Activated CD8-positive, alpha-beta memory T cell treated with anti-CD3 and anti-CD28 coated beads, Interleukin-2, amount 50 U/mL, for 48 hours (primary cell): ENCODE measurements at regions not wholly inside any gene's neighbourhood (a gene's known extent, or its start where the extent isn't known, plus 50 kb on each side); places are given as distances from the start of the nearest gene placed in this dataset.
A peak's percentile ranks its signal among the peaks of the same experiment; 100 is the strongest.

Experiments used
- DNase-seq: peaks from one replicate; pipeline ENCODE4 v3.0.0-alpha.2; 2020

- DNase-seq, result no peak
Measured at GRCh38 chr16:82488460-82488859, 138.3 kb upstream of the CDH13 start.

GRCh38 chr16:82481455-82481854 is 145.3 kb upstream of the CDH13 start:
- DNase-seq, result no peak

- DNase-seq, result no peak
Measured at GRCh38 chr16:82476786-82477185, 150.0 kb upstream of the CDH13 start.

- no peak for DNase-seq
Measured at GRCh38 chr16:82470620-82471152, 156.1 kb upstream of the CDH13 start.

GRCh38 chr16:82470016-82470415 is 156.8 kb upstream of the CDH13 start:
- no peak for DNase-seq

GRCh38 chr16:82464187-82464586 is 162.6 kb upstream of the CDH13 start:
- no peak for DNase-seq

- DNase-seq, result no peak
Measured at GRCh38 chr16:82460766-82461165, 166.0 kb upstream of the CDH13 start.

GRCh38 chr16:82459580-82460256 is 167.1 kb upstream of the CDH13 start:
- no peak for DNase-seq

- peak; percentile 61 for DNase-seq
Measured at GRCh38 chr16:82456683-82457082, 170.1 kb upstream of the CDH13 start.

- DNase-seq, result no peak
Measured at GRCh38 chr16:82454566-82454965, 172.2 kb upstream of the CDH13 start.

- no peak for DNase-seq
Measured at GRCh38 chr16:82454152-82454551, 172.6 kb upstream of the CDH13 start.

GRCh38 chr16:82452004-82452756 is 174.6 kb upstream of the CDH13 start:
- DNase-seq, result no peak

GRCh38 chr16:82451449-82451848 is 175.3 kb upstream of the CDH13 start:
- no peak for DNase-seq

GRCh38 chr16:82440336-82440735 is 186.4 kb upstream of the CDH13 start:
- DNase-seq, result no peak

- DNase-seq, result no peak
Measured at GRCh38 chr16:82439678-82440293, 187.0 kb upstream of the CDH13 start.

- DNase-seq, result no peak
Measured at GRCh38 chr16:82433042-82433441, 193.7 kb upstream of the CDH13 start.

- no peak for DNase-seq
Measured at GRCh38 chr16:82432261-82432660, 194.5 kb upstream of the CDH13 start.

GRCh38 chr16:82425661-82426060 is 201.1 kb upstream of the CDH13 start:
- no peak for DNase-seq

- DNase-seq, result no peak
Measured at GRCh38 chr16:82421851-82422250, 204.9 kb upstream of the CDH13 start.

GRCh38 chr16:82419332-82419731 is 207.4 kb upstream of the CDH13 start:
- no peak for DNase-seq

GRCh38 chr16:82414476-82414875 is 212.3 kb upstream of the CDH13 start:
- no peak for DNase-seq

GRCh38 chr16:82412770-82413169 is 214.0 kb upstream of the CDH13 start:
- DNase-seq, result no peak

- no peak for DNase-seq
Measured at GRCh38 chr16:82405736-82406135, 221.0 kb upstream of the CDH13 start.
